IPS DF 6.9 (cell line): ENCODE measurements at regions not wholly inside any gene's neighbourhood (a gene's known extent, or its start where the extent isn't known, plus 50 kb on each side); places are given as distances from the start of the nearest gene placed in this dataset.

ENCODE experiments used
- DNase-seq: peaks from one replicate; pipeline ENCODE4 v3.0.0-alpha.2; 2013; ENCODE audit warnings: low read depth, low spot score
- H3K27ac ChIP-seq: one replicate; pipeline ENCODE4 v1.5.1; 2013; ENCODE audit warnings: low read length, control low read depth
- H3K27me3 ChIP-seq: 2 replicates; pipeline ENCODE4 v1.6.1; 2013; ENCODE audit warnings: mild to moderate bottlenecking, low read length; ENCODE audit not compliant: control insufficient read depth, insufficient read depth
- H3K36me3 ChIP-seq: 2 replicates; pipeline ENCODE4 v1.6.1; 2013; ENCODE audit warnings: low read length; ENCODE audit not compliant: control insufficient read depth, insufficient read depth
- H3K4me1 ChIP-seq: 2 replicates; pipeline ENCODE4 v1.6.1; 2013; ENCODE audit warnings: low read length; ENCODE audit not compliant: control insufficient read depth, insufficient read depth
- H3K4me3 ChIP-seq: 2 replicates; pipeline ENCODE4 v1.5.1; 2013; ENCODE audit warnings: mild to moderate bottlenecking, low read length
- H3K9me3 ChIP-seq: 2 replicates; pipeline ENCODE4 v1.6.1; 2013; ENCODE audit warnings: low read length, inconsistent platforms; ENCODE audit not compliant: control insufficient read depth, insufficient read depth
- WGBS: extraction: QIAGEN DNeasy Blood & Tissue Kit; methylation state at CpG from one replicate; pipeline ENCODE4 v1.1.7; 2013; ENCODE audit warnings: mixed read lengths, missing lambda C conversion rate; ENCODE audit not compliant: insufficient read length, insufficient coverage; 5-methylcytosine and 5-hydroxymethylcytosine counted together

DNA sequence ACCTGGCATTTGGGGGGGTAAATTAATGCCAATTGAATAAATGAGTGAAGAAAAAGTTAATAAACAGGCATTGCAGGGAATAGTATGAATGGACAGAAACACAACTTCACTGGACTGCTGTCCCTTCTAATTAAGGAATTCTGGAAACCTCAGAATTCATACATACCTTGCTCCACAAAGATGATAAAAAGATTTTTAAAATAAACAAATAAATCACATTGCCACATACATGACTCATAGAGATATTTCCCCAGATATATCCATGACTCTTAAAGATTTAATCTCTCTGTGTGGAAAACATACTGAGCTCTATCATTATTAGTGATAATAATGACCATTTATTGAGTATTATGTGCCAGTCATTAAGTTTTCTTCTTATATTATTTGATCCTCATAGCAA lies 469.0 kb upstream of the MEF2C start:
- DNase-seq = no peak
- Histone ChIP-seq H3K4me1 (no peaks in the 10 kb centered on the region), H3K9me3 (no peaks in the 10 kb centered on the region), H3K27me3 (no peaks in the 10 kb centered on the region), H3K4me3 (no peak overlapping the region), H3K36me3 (no peaks in the 10 kb centered on the region), H3K27ac (no peak overlapping the region)

- H3K9me3 ChIP-seq = no peaks in the 10 kb centered on the region
- no peaks in the 10 kb centered on the region for H3K4me1 ChIP-seq
- no peak for DNase-seq
These were observed 468.2 kb upstream of the MEF2C start for GRCh38 chr5:89351222-89351621.

GRCh38 chr5:89350684-89351083 lies 467.7 kb upstream of the MEF2C start:
- H3K4me3 ChIP-seq = no peak overlapping the region
- no peak overlapping the region for H3K27ac ChIP-seq
- no peaks in the 10 kb centered on the region for H3K4me1 ChIP-seq
- DNase-seq = no peak
- H3K9me3 ChIP-seq = no peaks in the 10 kb centered on the region
- no peaks in the 10 kb centered on the region for H3K27me3 ChIP-seq
- no peaks in the 10 kb centered on the region for H3K36me3 ChIP-seq

More at GRCh38 chr5:89351222-89351621, 468.2 kb upstream of the MEF2C start:
- no CpG with 5 or more reads among the region's 4 CpGs for WGBS
- no peaks in the 10 kb centered on the region for H3K36me3 ChIP-seq
- H3K4me3 ChIP-seq = no peak overlapping the region
- no peak overlapping the region for H3K27ac ChIP-seq
- no peaks in the 10 kb centered on the region for H3K27me3 ChIP-seq

GRCh38 chr5:89349246-89349980 lies 466.4 kb upstream of the MEF2C start:
- DNase-seq = no peak
- Histone ChIP-seq H3K36me3 (no peaks in the 10 kb centered on the region), H3K27me3 (no peaks in the 10 kb centered on the region), H3K4me1 (no peaks in the 10 kb centered on the region), H3K9me3 (no peaks in the 10 kb centered on the region), H3K4me3 (no peak overlapping the region), H3K27ac (no peak overlapping the region)
- no CpG with 5 or more reads among the region's 3 CpGs for WGBS

GRCh38 chr5:89346573-89346972 lies 463.6 kb upstream of the MEF2C start:
- Histone ChIP-seq H3K9me3 (no peaks in the 10 kb centered on the region), H3K27me3 (no peaks in the 10 kb centered on the region), H3K4me3 (no peak overlapping the region), H3K4me1 (no peaks in the 10 kb centered on the region), H3K36me3 (no peaks in the 10 kb centered on the region), H3K27ac (no peak overlapping the region)
- no CpG with 5 or more reads among the region's 1 CpG for WGBS
- DNase-seq = no peak

DNA sequence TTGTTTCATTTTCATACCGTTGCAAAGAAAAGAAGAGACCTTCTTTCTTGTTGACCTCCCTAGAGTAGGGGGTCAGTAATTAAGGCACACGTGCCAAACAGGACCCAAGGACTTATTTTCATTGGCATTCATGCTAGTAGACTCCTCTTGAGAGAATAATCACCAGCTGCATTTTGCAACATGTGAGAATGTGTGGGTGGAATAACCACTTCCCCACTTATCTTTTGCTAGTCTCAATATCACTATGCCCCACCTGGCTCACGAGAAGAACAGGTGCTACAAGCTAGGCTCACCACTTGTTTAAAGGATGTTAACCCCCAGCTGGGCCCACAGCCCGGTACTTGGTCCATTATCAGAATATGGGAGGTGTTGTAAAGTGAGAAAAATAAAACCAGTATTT lies 460.7 kb upstream of the MEF2C start:
- DNase-seq = no peak
- WGBS = no CpG with 5 or more reads among the region's 4 CpGs
- Histone ChIP-seq H3K4me3 (no peak overlapping the region), H3K27me3 (no peaks in the 10 kb centered on the region), H3K4me1 (no peaks in the 10 kb centered on the region), H3K27ac (no peak overlapping the region), H3K36me3 (no peaks in the 10 kb centered on the region), H3K9me3 (no peaks in the 10 kb centered on the region)

DNA sequence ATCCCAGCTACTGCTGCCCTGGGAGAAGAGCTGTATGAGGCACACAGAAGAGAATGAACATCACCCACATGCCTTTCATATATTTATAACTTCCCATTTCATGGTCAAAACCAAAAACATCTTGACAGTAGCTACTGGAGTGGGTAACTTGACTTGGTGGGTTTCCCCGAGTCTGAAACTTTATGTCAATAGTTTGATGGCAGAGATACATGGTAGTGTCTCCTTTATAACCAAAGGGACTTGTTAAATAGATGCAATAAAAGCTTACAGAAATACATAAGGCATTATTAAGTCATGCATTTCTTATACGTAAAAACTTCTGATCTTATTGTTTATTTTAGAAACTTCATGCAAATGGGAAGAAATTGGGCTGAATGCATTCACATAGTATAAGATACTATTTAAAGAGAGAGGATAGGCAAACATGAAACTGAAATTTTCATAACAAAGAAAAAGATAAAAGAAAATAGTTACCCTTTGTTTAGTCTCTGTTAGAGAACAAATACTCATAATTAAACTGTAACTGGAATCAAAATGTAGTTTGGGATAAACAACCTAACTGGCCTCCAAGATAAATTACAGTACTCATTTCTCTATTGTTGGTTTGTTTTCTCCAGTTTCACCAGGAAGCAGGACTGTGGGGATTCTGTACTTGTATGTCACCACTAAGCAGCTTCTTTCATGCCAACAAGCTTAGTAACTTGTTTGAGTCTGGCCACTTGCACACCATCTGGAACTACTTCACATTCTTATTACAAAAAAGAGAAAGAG lies 459.3 kb upstream of the MEF2C start:
- no CpG with 5 or more reads among the region's 2 CpGs for WGBS
- no peak overlapping the region for H3K27ac ChIP-seq

GRCh38 chr5:89338935-89339334 lies 456.0 kb upstream of the MEF2C start:
- Histone ChIP-seq H3K27me3 (no peaks in the 10 kb centered on the region), H3K4me3 (no peak overlapping the region), H3K9me3 (no peaks in the 10 kb centered on the region), H3K4me1 (no peaks in the 10 kb centered on the region), H3K36me3 (no peaks in the 10 kb centered on the region), H3K27ac (no peak overlapping the region)
- WGBS = no CpG with 5 or more reads among the region's 2 CpGs
- no peak for DNase-seq

More for the DNA sequence above, 459.3 kb upstream of the MEF2C start:
- Histone ChIP-seq H3K27me3 (no peaks in the 10 kb centered on the region), H3K9me3 (no peaks in the 10 kb centered on the region), H3K4me1 (no peaks in the 10 kb centered on the region), H3K36me3 (no peaks in the 10 kb centered on the region), H3K4me3 (no peak overlapping the region)
- no peak for DNase-seq

- no peaks in the 10 kb centered on the region for H3K9me3 ChIP-seq
- no peaks in the 10 kb centered on the region for H3K27me3 ChIP-seq
- no peaks in the 10 kb centered on the region for H3K4me1 ChIP-seq
- no peak overlapping the region for H3K4me3 ChIP-seq
- no peaks in the 10 kb centered on the region for H3K36me3 ChIP-seq
- no peak overlapping the region for H3K27ac ChIP-seq
- no CpG with 5 or more reads among the region's 2 CpGs for WGBS
- DNase-seq = no peak
These were observed 453.1 kb upstream of the MEF2C start for GRCh38 chr5:89336111-89336510.

GRCh38 chr5:89330140-89330539 lies 447.2 kb upstream of the MEF2C start:
- Histone ChIP-seq H3K27ac (no peak overlapping the region), H3K27me3 (no peaks in the 10 kb centered on the region), H3K4me3 (no peak overlapping the region), H3K9me3 (no peaks in the 10 kb centered on the region), H3K4me1 (no peaks in the 10 kb centered on the region), H3K36me3 (no peaks in the 10 kb centered on the region)
- no peak for DNase-seq

DNA sequence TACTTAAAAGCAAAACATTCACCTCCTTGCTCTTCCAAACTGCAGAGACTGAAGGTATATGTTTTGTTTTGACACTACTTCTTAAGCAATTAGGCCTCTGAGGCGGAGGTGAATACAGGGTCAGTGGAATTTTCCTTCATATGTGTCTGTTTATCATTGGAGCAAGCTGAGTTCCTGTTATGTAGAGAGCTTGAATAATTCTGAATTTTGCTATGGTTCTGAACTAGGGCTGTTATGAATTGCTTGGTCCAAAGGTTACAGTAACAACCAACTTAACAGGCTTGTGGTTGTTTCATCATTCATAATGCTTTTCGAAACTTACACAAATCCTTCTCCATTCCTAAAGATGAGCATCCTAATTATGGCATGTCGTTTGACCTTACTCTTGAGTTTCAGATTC lies 444.6 kb upstream of the MEF2C start:
- no CpG with 5 or more reads among the region's 3 CpGs for WGBS
- no peak for DNase-seq

More for the DNA sequence above, 444.6 kb upstream of the MEF2C start:
- Histone ChIP-seq H3K4me1 (no peaks in the 10 kb centered on the region), H3K4me3 (no peak overlapping the region), H3K36me3 (no peaks in the 10 kb centered on the region), H3K9me3 (no peaks in the 10 kb centered on the region), H3K27me3 (no peaks in the 10 kb centered on the region), H3K27ac (no peak overlapping the region)
